ENCODE measurements at regions not wholly inside any gene's neighbourhood (a gene's known extent, or its start where the extent isn't known, plus 50 kb on each side); places are given as distances from the start of the nearest gene placed in this dataset.

DNA sequence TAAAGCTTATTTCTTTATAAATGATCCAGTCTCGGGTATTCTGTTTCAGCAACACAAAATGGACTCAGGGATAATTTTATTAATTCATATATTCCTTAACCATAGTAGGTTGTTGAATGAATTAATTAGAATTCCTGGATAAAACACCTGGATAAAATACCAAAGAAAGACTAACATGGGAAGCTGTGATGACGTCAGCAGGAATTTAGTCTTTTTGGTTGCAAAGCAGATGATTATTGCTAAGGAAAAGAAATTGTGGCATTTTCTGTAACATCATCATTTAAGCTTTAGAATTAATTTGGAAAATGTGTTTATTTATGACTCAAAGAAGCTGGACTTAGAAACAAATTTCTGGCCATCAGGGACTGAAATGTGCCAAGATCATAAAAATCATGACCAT, 228.3 kb upstream of the ZBTB20 start:
- no peak for DNase-seq (ENCODE audit: low read depth in 2 of 2)
- no peak overlapping the region for H3K9ac ChIP-seq (ENCODE audit: insufficient read depth, low read length)
- H3K4me1 ChIP-seq (ENCODE audit: control insufficient read depth, extremely low read depth, insufficient read depth, low read length) = no peaks in the 10 kb centered on the region
- no peak overlapping the region for H3K27ac ChIP-seq (ENCODE audit: insufficient read depth, low read length)
- no peak overlapping the region for H3K4me2 ChIP-seq (ENCODE audit: extremely low read depth, insufficient read depth, low read length)
- H3K27me3 ChIP-seq (ENCODE audit: control insufficient read depth, insufficient read depth, low read length) = no peaks in the 10 kb centered on the region
- no peaks in the 10 kb centered on the region for H3K36me3 ChIP-seq (ENCODE audit: control insufficient read depth, insufficient read depth, low read length)
- H3K9me3 ChIP-seq (ENCODE audit: control insufficient read depth, insufficient read depth, low read depth, low read length) = no peaks in the 10 kb centered on the region
- H3K4me3 ChIP-seq (replicated peaks in 1 of 4; ENCODE audit: control extremely low read depth in 1 of 4, insufficient read depth in 1 of 4, low read depth in 3 of 4, low read length in 4 of 4) = no peak overlapping the region
- H2AFZ ChIP-seq (ENCODE audit: low read length) = no peak overlapping the region
- no peaks in the 10 kb centered on the region for H4K20me1 ChIP-seq (ENCODE audit: control insufficient read depth, extremely low read depth, insufficient read depth, low read length)
- no peaks in the 10 kb centered on the region for H3K79me2 ChIP-seq (ENCODE audit: control insufficient read depth, insufficient read depth, low read length)
- TF ChIP-seq CTCF (conservative IDR thresholded peaks at IDR 0.05 in 1 of 2, IDR thresholded peaks at IDR 0.05 in 1 of 2; ENCODE audit: low read depth in 1 of 2, low read length in 2 of 2) (no peak), EZH2 (IDR thresholded peaks at IDR 0.05; ENCODE audit: low read length, missing control alignments) (no peak)

DNA sequence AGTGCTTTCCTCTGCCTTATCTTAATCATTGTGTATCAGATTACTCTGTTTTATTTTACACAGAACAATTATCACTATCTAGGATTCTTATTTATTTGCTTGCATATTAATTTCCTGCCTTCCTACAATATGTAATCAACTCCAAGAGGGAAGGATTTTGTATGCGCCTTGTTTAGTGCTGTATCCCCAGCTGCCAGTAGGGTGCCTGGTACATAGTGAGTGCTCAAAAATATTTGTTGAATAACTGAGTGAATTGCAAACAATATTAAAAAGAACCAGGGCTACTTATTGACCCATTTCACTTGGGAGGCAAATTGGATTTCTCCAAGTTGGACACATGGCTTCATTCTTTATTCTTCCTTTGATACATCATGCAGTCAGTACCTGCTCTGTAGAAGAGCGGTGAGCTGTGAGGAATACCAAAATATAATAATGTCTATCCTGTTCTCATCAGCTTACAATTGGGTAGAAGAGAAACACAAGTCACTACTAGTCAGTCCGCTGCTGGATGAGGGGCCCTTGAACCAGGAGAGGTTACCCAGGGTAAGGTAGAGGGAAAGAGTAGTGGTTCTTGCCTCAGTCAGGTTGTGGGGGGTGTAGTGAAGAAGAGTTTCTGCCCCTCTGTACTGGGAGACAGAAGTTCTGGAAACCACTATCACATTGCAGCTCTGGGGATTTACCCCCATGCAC, 233.9 kb upstream of the ZBTB20 start:
- H3K9me3 ChIP-seq (ENCODE audit: control insufficient read depth, insufficient read depth, low read depth, low read length) = no peaks in the 10 kb centered on the region
- H3K4me1 ChIP-seq (ENCODE audit: control insufficient read depth, extremely low read depth, insufficient read depth, low read length) = no peaks in the 10 kb centered on the region
- H3K4me3 ChIP-seq (replicated peaks in 1 of 4; ENCODE audit: control extremely low read depth in 1 of 4, insufficient read depth in 1 of 4, low read depth in 3 of 4, low read length in 4 of 4) = no peak overlapping the region
- no peak overlapping the region for H3K4me2 ChIP-seq (ENCODE audit: extremely low read depth, insufficient read depth, low read length)
- H2AFZ ChIP-seq (ENCODE audit: low read length) = no peak overlapping the region
- no peaks in the 10 kb centered on the region for H3K27me3 ChIP-seq (ENCODE audit: control insufficient read depth, insufficient read depth, low read length)
- no peaks in the 10 kb centered on the region for H4K20me1 ChIP-seq (ENCODE audit: control insufficient read depth, extremely low read depth, insufficient read depth, low read length)
- H3K79me2 ChIP-seq (ENCODE audit: control insufficient read depth, insufficient read depth, low read length) = no peaks in the 10 kb centered on the region
- no peak overlapping the region for H3K9ac ChIP-seq (ENCODE audit: insufficient read depth, low read length)
- no peaks in the 10 kb centered on the region for H3K36me3 ChIP-seq (ENCODE audit: control insufficient read depth, insufficient read depth, low read length)
- H3K27ac ChIP-seq (ENCODE audit: insufficient read depth, low read length) = no peak overlapping the region
- TF ChIP-seq CTCF (conservative IDR thresholded peaks at IDR 0.05 in 1 of 2, IDR thresholded peaks at IDR 0.05 in 1 of 2; ENCODE audit: low read depth in 1 of 2, low read length in 2 of 2) = peak; percentile 11 to 14
- TF ChIP-seq EZH2 (IDR thresholded peaks at IDR 0.05; ENCODE audit: low read length, missing control alignments) = no peak
- no peak for DNase-seq (ENCODE audit: low read depth in 2 of 2)

- Histone ChIP-seq H4K20me1 (ENCODE audit: control insufficient read depth, extremely low read depth, insufficient read depth, low read length) (no peaks in the 10 kb centered on the region), H3K27me3 (ENCODE audit: control insufficient read depth, insufficient read depth, low read length) (no peaks in the 10 kb centered on the region), H3K79me2 (ENCODE audit: control insufficient read depth, insufficient read depth, low read length) (no peaks in the 10 kb centered on the region), H3K4me3 (replicated peaks in 1 of 4; ENCODE audit: control extremely low read depth in 1 of 4, insufficient read depth in 1 of 4, low read depth in 3 of 4, low read length in 4 of 4) (no peak overlapping the region), H3K9me3 (ENCODE audit: control insufficient read depth, insufficient read depth, low read depth, low read length) (no peaks in the 10 kb centered on the region), H3K4me2 (ENCODE audit: extremely low read depth, insufficient read depth, low read length) (no peak overlapping the region), H2AFZ (ENCODE audit: low read length) (no peak overlapping the region), H3K36me3 (ENCODE audit: control insufficient read depth, insufficient read depth, low read length) (no peaks in the 10 kb centered on the region), H3K27ac (ENCODE audit: insufficient read depth, low read length) (no peak overlapping the region), H3K4me1 (ENCODE audit: control insufficient read depth, extremely low read depth, insufficient read depth, low read length) (no peaks in the 10 kb centered on the region), H3K9ac (ENCODE audit: insufficient read depth, low read length) (no peak overlapping the region)
- TF ChIP-seq CTCF (conservative IDR thresholded peaks at IDR 0.05 in 1 of 2, IDR thresholded peaks at IDR 0.05 in 1 of 2; ENCODE audit: low read depth in 1 of 2, low read length in 2 of 2) (no peak), EZH2 (IDR thresholded peaks at IDR 0.05; ENCODE audit: low read length, missing control alignments) (no peak)
- DNase-seq (ENCODE audit: low read depth in 2 of 2) = peak; percentile 7 to 30
Measured at GRCh38 chr3:115381573-115381912, 234.5 kb upstream of the ZBTB20 start.
